IMR-90 (cell line): ENCODE measurements at regions not wholly inside any gene's neighbourhood (a gene's known extent, or its start where the extent isn't known, plus 50 kb on each side); places are given as distances from the start of the nearest gene placed in this dataset.

ENCODE experiments used
- BHLHE40 ChIP-seq: fragments of 150-350 bp; IDR thresholded peaks from 2 replicates; pipeline ENCODE4 v1.6.1; 2016; ENCODE audit warnings: mild to moderate bottlenecking, low read depth, low read length
- CEBPB ChIP-seq: IDR thresholded peaks from 2 replicates; pipeline ENCODE4 v1.6.1; 2012; ENCODE audit warnings: low read depth, low read length, improper control_type of control experiment
- CHD1 ChIP-seq: IDR thresholded peaks from 2 replicates; pipeline ENCODE4 v1.6.1; 2012; ENCODE audit warnings: low read depth, low read length, improper control_type of control experiment
- CTCF ChIP-seq: conservative IDR thresholded peaks from 2 replicates; pipeline ENCODE4 v1.5.1; 2012; ENCODE audit warnings: mild to moderate bottlenecking, low read depth, low read length, improper control_type of control experiment
- MAFK ChIP-seq: IDR thresholded peaks from 2 replicates; pipeline ENCODE4 v1.6.1; 2012; ENCODE audit warnings: low read depth, low read length, improper control_type of control experiment
- MAZ ChIP-seq: IDR thresholded peaks from 2 replicates; pipeline ENCODE4 v1.6.1; 2012; ENCODE audit warnings: low read depth, mild to moderate bottlenecking, low read length, improper control_type of control experiment, moderate library complexity, borderline replicate concordance
- MXI1 ChIP-seq: IDR thresholded peaks from 2 replicates; pipeline ENCODE4 v1.6.1; 2012; ENCODE audit warnings: low read depth, mild to moderate bottlenecking, low read length, moderate library complexity, borderline replicate concordance
- POLR2A ChIP-seq: IDR thresholded peaks from 2 replicates; pipeline ENCODE4 v1.6.1; 2012; ENCODE audit warnings: mild to moderate bottlenecking, low read depth, low read length
- RAD21 ChIP-seq: IDR thresholded peaks from 2 replicates; pipeline ENCODE4 v1.6.1; 2012; ENCODE audit warnings: low read length, improper control_type of control experiment
- RFX5 ChIP-seq: IDR thresholded peaks from 2 replicates; pipeline ENCODE4 v1.8.0; 2012; ENCODE audit warnings: low read depth, mild to moderate bottlenecking, low read length, moderate library complexity
- USF2 ChIP-seq: fragments of 150-350 bp; IDR thresholded peaks from 2 replicates; pipeline ENCODE4 v1.6.1; 2017; ENCODE audit warnings: mild to moderate bottlenecking, antibody characterized with exemption, low read length, low read depth
- TF ChIP-seq, protein P1 (sequence below): fragments of 150-350 bp; IDR thresholded peaks from 2 replicates; pipeline ENCODE4 v1.6.1; 2016; ENCODE audit warnings: low read depth, mild to moderate bottlenecking, low read length, moderate library complexity, borderline replicate concordance

DNA sequence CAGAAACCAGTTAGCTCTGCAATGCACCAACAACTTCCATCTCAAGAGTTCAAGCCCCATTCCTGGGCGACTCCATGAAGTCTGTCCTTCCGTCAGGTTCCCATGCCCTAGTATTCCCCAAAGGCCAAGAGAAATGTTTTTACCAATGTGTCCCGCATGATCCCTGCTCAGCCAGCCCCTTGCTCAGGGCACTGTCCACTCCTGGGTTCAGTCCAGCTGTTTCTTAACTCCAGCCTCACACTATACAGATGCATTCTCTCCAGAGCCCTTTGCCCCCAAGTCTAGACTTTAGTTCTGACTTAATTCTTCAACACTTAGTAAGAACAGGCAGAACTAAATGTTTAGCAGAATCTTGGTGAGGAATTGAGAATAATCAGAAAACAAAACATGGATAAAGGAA is 497.5 kb downstream of the SOX6 start:
- TF ChIP-seq CTCF (no peak), MAFK (no peak), RAD21 (no peak), USF2 (no peak), POLR2A (no peak), BHLHE40 (no peak), MAZ (no peak), CEBPB (no peak), MXI1 (no peak), CHD1 (no peak), RFX5 (no peak)
- TF ChIP-seq, protein P1, sequence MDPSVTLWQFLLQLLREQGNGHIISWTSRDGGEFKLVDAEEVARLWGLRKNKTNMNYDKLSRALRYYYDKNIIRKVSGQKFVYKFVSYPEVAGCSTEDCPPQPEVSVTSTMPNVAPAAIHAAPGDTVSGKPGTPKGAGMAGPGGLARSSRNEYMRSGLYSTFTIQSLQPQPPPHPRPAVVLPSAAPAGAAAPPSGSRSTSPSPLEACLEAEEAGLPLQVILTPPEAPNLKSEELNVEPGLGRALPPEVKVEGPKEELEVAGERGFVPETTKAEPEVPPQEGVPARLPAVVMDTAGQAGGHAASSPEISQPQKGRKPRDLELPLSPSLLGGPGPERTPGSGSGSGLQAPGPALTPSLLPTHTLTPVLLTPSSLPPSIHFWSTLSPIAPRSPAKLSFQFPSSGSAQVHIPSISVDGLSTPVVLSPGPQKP: no peak
